Stimulated activated CD4-positive, alpha-beta T cell treated with anti-CD3 and anti-CD28 coated beads, Interleukin-4, amount 100 ng/mL, for 24 hours (primary cell): ENCODE measurements at regions not wholly inside any gene's neighbourhood (a gene's known extent, or its start where the extent isn't known, plus 50 kb on each side); places are given as distances from the start of the nearest gene placed in this dataset.
"Not testable (repeated sequence)": the region's sequence is repeated elsewhere in the genome, so short reads cannot be mapped to it uniquely, and the experiment has no call there.

Experiments
- DNase-seq: peaks from one replicate; pipeline ENCODE4 v3.0.0-alpha.2; 2020

DNA sequence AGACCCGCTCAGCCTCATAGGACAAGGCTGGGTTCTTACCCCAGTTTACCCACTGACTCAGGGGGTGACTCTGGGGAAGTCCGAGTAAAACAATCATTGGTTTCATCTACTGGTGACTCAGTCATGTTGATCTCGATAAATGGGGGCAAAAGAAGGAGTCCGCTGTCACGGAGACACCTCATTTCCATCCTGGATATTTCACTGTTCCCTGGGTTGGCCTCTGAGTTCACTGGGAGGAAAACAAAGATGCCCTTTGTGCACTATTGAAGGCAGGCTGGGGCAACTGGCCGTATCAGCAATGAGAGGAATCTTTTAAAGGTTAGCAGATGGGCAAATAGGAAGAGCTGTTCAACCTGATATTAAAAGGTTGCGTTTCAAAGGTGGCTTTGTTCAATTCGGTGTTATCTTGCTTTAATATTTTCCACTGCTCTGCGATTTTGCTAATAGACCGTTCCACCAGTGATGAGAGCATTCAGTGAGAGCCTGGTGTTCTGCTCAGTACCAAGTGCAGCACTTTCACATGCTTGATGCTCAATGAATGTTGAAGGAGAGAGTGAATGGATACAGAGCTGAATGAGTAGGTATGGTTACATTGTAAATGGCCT, 110.2 kb upstream of the EGFLAM start:
- no peak for DNase-seq

DNA sequence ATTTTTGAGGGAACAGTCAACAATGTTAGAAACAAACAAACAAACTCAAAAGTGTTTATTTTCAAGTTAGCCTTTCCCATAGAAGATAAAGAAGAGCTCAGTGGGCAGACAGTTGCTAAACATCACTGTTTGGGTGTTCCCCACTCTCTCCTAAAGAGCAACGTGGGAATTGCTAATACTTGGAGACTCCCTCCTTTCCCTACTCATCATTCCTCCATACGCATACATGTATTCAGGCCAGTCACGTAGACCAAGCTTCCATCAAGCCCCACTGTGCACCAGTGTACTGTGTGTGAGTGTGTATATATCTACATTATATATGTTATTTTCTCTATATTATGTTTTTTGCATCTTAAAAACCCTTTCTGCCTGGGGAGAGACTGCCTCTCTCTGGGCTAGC, 115.0 kb upstream of the EGFLAM start:
- DNase-seq, result no peak

DNA sequence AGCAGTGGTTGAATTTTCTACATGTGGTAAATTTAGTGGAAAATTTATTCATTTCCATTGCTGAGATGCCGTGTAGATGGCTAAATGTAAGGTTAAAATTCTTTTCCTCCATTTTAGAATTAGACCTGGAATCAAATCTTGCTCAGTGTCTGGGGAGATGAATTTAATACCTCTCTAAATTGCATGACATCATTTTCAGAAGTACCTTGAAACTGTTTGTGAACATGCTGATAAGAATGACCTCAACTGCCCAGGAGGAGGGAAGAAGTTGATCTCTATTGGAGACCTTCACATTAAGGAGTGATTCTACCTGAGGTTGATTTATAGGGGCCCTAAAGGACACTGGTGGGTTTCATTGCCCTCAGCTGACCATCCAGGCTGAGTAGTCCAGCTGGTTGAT, 116.7 kb upstream of the EGFLAM start:
- no peak for DNase-seq

DNA sequence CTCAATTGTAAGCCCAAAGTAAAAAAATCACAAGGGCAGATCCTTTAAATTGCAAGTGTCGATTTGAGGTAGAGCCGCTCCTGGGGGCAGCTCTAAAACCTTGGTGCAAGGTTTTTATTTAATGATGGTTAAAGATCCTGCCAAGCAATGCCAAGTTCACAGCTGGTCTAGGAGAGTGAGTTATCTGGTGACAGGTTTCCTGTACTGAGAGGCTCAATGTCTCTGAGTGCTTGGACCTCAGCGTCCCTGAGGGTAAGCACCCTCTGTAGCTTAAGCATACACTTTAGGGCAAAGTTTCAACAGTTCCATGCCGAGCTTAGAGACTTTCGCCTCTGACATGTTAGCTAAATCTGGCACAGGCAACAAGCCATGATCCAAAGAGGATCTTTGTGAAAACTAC, 119.8 kb upstream of the EGFLAM start:
- no peak for DNase-seq

DNA sequence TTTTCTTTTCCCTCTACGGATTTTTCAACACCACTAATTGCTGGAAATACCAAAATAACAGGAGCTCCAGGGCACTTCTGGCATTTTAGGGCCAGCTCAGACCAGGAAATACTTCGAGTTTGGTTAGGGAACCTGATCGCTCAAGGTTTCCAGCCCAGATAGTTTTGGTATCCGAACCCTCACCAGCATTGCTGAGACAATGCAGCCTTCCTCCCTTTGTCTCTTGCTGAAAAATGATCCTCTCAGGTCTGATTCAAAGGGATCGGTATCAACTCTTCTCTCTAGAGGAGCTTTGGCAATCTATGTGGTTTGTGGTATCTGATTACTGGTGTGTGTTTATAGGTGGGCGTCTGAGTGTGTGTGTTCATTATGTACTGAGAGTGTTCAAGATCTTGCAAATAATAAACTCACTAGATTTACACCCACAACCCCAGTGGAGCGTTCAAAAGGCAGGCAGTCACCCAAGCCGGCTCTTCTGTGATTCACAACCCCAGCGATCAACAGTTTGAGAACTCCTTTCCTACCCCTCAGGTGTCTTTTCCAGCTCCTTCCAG, 122.8 kb upstream of the EGFLAM start:
- no peak for DNase-seq

DNA sequence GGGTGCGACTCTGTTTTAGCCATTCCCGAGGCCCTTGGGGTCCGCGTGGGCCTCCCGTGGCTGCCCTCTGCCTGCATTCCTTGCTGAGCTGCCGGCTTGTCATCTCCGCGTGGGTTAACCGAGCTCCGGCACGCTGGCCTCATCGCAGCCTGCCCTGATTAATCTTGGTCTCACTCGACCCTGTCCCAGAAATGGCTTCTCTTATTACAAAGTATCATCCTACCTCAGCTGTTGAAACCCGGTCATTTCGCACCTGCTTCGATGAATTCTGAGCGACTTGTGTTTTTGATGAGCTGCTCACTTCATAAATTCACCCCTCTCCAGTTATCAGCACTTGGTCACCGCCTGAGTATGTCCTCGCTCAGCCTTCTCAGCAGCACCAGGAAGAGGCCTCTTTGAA, 123.5 kb upstream of the EGFLAM start:
- no peak for DNase-seq

DNA sequence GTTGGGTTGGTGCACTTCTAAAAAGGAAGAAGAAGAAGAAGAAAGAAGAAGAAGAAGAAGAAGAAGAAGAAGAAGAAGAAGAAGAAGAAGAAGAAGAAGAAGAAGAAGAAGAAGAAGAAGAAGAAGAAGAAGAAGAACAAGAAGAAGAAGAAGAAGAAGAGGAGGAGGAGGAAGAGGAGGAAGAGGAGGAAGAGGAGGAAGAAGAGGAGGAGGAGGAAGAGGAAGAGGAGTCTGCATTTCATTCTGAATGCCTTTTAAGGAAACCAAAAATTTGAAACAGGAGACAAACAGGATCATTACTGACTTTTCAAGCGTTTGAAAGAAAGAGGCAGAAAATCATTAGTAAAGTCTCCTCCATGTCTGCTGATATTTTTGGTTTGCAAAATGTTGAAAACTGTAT, 124.1 kb upstream of the EGFLAM start:
- not testable (repeated sequence) for DNase-seq

DNA sequence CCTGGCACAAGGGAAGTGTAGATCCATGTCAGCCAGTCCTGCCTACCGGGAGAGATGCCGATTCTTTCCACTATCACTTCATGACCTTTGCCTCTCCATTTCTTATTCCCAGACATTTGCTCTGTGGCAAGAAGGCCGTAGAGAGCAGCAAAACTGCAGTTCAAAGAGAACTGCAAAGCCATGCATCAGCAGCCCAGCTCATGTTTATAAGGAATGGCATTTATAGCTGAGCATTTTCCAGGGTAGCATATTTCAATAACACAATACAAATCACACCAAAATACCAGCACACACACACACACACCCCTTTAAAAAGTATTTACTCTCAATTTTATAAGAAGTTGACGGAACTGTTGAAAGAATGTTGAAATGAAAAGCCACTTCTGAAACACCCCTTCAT, 126.7 kb upstream of the EGFLAM start:
- no peak for DNase-seq

DNA sequence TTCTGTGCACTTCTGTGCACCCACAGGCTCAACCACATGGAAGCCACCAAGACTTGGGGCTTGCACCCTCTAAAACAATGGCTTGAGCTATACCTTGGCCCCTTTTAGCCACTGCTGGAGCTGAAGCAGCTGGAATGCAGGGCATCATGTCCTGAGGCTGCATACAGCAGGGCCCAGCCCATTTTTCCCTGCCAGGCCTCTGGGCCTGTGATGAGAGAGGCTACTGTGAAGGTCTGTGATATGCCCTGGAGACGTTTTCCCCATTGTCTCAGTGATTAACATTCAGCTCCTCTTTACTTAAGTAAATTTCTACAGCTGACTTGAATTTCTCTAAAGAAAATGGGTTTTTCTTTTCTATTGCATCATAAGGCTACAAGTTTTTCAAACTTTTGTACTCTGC, 134.0 kb upstream of the EGFLAM start:
- DNase-seq, result no peak

DNA sequence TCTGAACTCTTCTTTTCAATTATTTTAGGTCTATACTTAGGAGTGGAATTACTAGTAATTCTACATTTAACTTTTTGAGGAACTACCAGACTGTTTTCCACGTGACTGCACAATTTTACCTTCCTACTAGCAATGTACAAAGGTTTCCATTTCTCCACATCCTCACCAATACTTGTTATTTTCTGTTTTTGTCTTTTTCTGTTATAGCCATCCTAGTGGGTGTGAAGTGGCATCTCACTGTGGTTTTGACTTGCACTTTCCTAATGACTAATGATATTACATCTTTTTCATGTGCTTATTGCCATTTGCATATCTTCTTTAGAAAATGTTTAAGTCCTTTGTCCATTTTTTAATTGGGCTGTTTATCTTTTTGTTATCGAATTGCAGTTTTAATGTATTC, 136.9 kb upstream of the EGFLAM start:
- DNase-seq, result no peak

DNA sequence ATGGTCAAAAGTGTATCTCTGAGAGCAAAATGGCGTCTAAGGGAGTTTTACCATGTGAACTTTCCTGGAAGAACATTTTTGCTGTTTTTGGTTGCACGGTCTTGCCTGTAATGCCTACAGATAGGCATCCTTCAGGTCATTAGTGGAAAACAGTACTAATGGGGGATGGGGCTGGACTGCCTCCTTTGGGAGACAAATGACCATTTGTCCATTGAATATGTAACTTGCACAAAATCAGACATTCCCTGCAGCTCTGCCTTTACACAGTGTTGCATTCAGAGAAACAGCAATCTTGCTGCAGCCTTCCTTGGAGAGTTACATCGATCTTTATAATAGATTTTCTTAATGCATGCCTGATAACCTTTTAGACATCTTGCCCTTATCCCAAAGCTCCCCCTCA, 138.5 kb upstream of the EGFLAM start:
- no peak for DNase-seq

DNA sequence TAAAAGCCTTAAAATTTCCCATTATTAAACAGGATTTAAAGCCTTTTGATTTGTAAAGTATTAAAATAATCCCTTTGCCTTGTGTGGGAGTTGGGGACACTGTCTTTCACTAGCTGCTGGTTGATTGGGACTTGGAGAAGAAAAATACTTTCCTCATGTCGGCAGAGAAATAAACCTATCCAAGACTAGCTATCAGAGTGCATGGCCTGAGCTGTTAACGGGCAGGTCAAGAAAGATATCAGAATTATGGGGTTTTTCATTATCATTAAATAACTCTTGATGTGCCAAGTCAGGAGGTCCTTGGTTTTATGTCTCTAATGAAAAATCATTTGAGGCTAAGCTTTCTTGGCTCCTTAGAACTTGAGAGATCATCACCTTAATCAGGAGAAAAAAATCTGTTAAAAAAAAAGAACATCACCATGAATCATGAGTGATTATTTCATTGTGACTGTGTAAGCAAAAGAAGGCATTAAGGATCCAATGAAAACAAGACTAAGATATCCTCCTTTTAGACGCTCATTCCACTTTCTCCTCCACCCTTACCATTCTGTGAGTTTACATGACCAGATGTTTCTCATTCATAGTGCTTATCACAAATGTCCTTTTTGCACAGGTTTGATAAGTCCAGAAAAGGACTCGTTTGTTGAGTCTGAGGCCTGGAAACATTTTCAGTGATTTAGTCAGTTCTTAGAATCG, 140.4 kb upstream of the EGFLAM start:
- no peak for DNase-seq

DNA sequence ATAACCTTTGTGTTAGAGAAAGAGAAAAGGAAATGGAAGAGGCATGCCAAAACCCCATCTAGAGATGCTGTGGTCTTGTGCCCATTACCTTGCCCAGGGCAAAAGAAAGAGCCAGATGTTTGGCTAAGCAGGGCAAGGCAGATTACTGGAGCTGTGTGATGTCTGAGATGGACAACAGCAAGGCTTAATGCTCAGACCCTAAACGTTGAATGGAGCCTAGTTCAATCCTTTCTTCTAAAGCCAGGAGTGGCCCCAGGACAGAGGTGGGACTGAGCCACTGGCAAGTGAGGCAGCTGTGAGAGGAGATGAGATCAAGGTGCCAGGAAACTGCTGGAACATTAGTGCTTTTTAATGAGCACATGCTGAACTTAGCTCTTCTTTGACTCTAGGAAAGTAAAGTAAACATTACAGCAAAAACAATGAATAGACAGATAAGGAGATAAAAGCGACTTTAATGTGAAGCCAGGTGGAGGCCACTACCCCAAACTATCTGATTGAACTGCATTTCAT, 143.0 kb upstream of the EGFLAM start:
- DNase-seq, result no peak

DNA sequence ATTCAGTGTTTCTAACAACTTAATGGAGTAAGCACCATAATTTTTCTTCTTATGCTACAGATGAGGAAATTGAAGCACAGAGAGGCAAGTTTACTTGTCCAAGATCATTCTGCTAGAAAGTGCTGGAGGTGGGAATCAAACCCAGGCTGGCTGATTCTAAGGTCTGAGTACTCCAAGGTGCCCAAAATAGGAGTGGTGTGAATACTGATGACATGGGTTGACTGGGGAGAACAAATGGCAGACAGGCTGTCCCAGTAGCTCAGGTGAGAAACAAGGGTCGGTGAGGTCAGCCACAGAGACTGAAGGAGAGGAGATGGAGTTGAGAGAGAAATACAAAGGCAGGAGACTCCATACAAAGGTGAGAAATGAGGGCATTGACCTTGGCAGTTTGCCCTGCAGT, 144.5 kb upstream of the EGFLAM start:
- no peak for DNase-seq

DNA sequence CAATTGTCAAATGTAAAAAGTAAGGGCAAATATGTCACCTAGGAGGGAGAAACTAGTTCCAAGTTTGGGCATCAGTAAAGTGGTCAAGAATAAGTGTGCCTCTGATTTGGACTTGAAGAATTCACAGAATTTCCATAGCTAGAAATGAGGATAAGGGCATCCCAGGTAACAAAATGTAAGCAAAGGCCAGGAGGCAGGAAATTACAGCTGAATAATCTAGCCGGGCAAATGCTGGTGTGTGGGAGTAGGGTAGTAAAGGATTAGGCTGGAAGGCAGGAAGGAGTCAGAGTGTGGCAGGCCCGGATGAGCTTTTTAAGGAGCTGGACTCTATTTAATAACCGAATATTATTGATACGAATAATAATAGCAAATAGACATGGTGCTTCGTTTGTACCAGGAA, 144.9 kb upstream of the EGFLAM start:
- DNase-seq, result no peak

DNA sequence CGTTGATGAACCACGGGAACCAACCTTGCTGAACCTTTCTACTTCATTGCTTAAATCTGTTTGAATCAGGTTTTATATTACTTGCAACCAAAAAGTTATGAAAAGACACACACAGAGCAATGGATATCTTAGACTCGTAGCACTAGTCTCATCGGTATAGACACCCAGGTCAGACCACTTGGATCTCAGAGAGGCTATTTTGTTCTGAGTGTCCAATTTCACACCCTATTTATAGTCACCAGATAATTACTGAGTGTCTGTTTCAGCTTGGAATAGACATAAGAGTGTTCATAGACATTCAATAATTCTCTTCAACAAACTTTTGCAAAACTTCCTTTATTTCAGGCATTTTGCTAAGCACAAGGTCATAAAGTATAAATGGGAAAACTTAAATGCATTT, 145.4 kb upstream of the EGFLAM start:
- DNase-seq, result no peak

DNA sequence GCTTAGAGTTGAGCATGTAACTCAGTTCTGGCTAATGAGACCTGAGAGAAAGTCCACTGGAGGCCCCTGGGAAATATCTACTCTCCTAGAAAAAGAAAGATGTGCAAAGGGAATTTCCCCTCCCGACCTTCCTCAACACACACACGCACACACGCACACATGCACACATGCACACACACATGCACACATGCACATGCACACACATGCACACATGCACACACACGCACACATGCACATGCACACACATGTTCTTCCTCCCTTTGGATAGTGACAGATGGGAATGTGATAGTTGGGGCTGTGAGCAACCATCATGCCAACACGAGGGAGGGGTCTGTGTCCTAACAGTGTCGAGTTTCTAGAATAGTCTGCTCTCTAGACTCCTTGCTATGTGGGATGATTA, 148.2 kb upstream of the EGFLAM start:
- no peak for DNase-seq

DNA sequence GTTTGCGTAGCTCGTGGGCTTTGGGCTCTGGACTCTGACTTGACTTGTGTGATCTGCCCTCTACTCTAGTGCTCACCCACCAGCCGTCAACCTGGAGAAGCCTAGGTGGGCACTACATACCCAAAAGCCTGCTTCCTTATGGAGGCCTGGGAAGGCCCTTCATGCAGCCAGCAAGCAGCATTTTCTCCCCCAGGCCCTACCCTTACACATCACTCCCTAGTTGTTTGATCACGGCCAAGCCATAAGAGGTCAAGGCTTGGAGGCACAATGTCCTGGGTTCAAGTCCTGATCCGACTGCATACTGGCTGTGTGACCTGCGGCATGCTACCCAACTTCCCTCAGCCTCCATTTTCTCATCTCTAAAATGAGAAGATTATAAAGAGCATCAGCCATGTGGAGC, 151.3 kb upstream of the EGFLAM start:
- no peak for DNase-seq

DNA sequence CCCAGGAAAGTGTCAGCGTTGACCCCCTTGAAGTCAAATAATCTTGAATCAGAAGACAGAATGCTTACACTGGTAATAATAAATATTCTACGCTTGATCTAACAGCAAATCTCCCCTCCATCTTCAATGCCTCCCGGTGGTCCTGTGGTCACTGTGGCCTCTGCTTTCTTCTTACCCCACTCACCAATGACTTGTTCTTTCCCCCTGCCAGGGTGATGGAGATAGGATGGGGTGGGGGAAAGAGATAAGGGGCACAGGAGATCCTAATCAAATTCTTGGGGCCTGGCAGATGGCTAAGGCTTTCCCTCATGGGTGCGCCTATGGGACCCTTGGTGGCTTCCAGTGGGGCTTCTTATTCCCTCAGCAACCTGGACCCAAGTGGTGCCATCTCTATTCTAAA, 152.6 kb upstream of the EGFLAM start:
- no peak for DNase-seq

DNA sequence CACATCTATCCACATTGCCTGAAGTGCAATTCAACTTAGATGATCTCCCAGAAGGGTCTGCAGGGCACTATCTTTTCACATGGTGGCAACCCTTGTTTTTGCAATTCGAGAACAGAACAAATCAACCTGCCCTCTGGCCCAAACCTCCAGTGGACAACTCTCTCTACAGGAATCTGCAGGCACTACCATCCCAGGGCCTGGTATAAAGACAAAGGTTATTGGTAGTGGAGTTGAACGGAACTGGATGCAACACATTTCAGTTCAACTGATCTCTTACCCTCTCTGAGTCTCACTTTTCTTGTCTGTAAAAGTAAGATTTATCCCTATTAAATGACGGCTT, 153.2 kb upstream of the EGFLAM start:
- DNase-seq, result no peak

DNA sequence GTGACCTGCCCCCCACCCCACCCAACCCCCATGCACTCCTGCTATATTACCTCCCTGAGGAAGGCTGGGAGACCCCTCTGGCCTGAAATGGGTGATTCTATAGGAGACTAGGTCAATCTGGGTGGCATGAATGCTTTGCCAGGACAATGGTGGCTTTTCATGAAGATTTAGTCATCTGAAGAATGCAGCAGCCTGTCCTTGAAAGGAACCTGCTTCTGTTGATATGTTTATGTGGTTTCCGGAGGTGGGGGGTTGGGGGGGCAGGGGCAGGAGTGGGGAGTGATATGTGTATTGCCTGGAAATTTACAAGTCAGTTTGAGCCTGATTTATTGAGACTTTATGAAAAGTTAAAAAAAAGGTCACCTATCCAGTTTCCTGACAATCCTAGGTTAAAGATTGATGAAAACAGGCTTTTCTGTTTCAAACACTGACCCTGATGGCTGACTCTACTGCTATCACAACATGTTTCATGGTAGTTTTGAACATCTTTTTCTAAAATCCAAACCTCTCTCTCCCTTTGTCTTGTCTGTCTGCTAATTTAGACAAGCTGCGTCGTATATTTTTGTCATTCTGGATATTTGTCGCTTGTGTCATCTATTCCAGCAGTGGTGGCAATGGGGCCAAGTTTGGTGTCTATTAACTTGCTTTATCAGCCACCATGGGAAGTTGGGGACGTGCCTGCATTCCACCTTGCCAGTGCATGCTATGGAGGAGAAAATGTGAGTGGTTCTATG, 153.7 kb upstream of the EGFLAM start:
- no peak for DNase-seq

DNA sequence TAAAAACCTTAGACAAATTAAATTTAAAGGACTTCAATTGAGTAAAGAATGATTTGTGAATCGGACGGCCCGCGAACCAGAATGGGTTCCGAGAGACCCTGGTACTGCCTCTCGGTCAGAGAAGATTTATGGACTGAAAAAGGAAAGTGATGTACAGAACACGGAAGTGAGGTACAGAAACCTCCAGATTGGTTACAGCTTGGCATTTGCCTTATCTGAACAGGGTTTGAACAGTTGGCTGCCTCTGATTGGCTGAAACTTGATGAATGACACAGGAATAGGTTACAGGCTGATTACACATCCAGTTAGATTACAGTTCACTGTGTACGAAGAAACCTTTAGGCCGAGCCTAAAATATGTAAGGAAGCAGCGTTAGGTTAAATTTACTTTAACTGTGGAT, 156.5 kb upstream of the EGFLAM start:
- DNase-seq, result no peak

DNA sequence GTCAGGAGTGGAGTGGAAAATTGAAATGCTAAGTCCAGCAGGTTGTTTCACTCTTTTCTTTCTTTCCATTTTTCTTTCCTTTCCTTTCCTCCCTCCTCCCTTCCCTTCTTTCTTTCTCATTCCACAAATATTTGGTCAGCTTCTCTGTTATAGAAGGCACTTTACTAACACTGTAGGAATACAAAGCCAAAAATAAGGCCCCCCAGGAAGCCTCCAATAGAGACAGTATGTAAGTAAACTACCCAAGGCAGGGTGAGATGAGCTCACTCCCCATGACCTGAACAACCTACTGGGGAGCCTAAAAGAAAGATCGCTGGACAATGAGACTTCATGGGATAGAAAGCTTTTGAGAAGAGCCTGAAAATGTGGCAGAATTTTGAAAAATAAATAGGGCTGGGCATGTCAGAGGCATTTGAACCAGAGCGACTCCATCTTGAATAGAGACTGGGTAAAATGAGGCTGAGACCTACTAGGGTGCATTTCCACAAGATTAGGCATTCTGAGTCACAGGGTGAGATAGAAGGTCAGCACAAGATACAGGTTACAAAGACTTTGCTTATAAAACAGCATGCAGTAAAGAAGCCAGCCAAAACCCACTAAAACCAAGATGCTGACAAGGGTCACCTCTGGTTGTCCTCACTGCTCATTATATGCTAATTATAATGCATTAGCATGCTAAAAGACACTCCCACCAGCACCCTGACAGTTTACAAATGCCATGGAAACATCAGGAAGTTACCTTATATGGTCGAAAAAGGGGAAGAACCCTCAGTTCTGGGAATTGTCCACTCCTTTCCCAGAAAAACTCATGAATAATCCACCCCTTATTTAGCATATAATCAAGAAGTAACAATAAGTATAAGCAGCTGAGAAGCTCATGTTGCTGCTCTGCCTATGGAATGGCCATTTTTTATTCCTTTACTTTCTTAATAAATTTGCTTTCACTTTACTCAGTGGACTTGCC, 158.9 kb upstream of the EGFLAM start:
- no peak for DNase-seq
